Smooth muscle cell (in vitro differentiated cells): ENCODE measurements at regions not wholly inside any gene's neighbourhood (a gene's known extent, or its start where the extent isn't known, plus 50 kb on each side); places are given as distances from the start of the nearest gene placed in this dataset.

ENCODE experiments used
- DNase-seq: peaks from one replicate; lab custom pipeline; 2025; ENCODE audit not compliant: unreplicated experiment; lab: John Stamatoyannopoulos, UW
- H2AFZ ChIP-seq: fragments of 200-600 bp; sonication (generic); 2 replicates; pipeline ENCODE4 v1.6.0; 2016; ENCODE audit warnings: antibody characterized with exemption, low read depth, mild to moderate bottlenecking
- H3F3A ChIP-seq: fragments of 200-600 bp; sonication (generic); 2 replicates; pipeline ENCODE4 v1.6.0; 2017; ENCODE audit warnings: antibody characterized with exemption, low read depth
- H3K27ac ChIP-seq: fragments of 200-600 bp; sonication (generic); 2 replicates; pipeline ENCODE4 v1.5.1; 2016; ENCODE audit warnings: low read depth, mild to moderate bottlenecking
- H3K27me3 ChIP-seq: fragments of 200-600 bp; sonication (generic); 2 replicates; pipeline ENCODE4 v1.6.1; 2016; ENCODE audit warnings: low read depth, mild to moderate bottlenecking
- H3K36me3 ChIP-seq: fragments of 200-600 bp; sonication (generic); 2 replicates; pipeline ENCODE4 v1.5.1; 2016; ENCODE audit warnings: low read depth
- H3K4me1 ChIP-seq: fragments of 200-600 bp; sonication (generic); 2 replicates; pipeline ENCODE4 v1.5.1; 2016; ENCODE audit warnings: low read depth
- H3K4me2 ChIP-seq: fragments of 200-600 bp; sonication (generic); 2 replicates; pipeline ENCODE4 v1.6.0; 2016; ENCODE audit warnings: mild to moderate bottlenecking
- H3K4me3 ChIP-seq: fragments of 200-600 bp; sonication (generic); 2 replicates; pipeline ENCODE4 v1.5.1; 2016; ENCODE audit warnings: mild to moderate bottlenecking
- H3K79me2 ChIP-seq: fragments of 200-600 bp; sonication (generic); 2 replicates; pipeline ENCODE4 v1.6.0; 2016; ENCODE audit warnings: low read depth, mild to moderate bottlenecking
- H3K9ac ChIP-seq: fragments of 200-600 bp; sonication (generic); 2 replicates; pipeline ENCODE4 v1.6.0; 2016; ENCODE audit warnings: low read depth
- H3K9me3 ChIP-seq: fragments of 200-600 bp; sonication (generic); replicated peaks from 2 replicates; pipeline ENCODE4 v1.5.1; 2016; ENCODE audit warnings: low read depth
- H4K20me1 ChIP-seq: fragments of 200-600 bp; sonication (generic); 2 replicates; pipeline ENCODE4 v1.6.0; 2016; ENCODE audit warnings: low read depth
- CTCF ChIP-seq: fragments of 200-600 bp; sonication (generic); IDR thresholded peaks from 2 replicates; pipeline ENCODE4 v1.5.1; 2017; ENCODE audit warnings: borderline replicate concordance, mild to moderate bottlenecking, antibody characterized with exemption; ENCODE audit not compliant: insufficient read depth, poor library complexity, severe bottlenecking
- WGBS: methylation state at CpG from one replicate; pipeline ENCODE4 v1.1.7; 2016; ENCODE audit warnings: low lambda C conversion rate; 5-methylcytosine and 5-hydroxymethylcytosine counted together

- Histone ChIP-seq H3F3A (no peaks in the 10 kb centered on the region), H3K4me3 (no peak overlapping the region), H3K79me2 (no peaks in the 10 kb centered on the region), H3K36me3 (no peaks in the 10 kb centered on the region), H3K4me2 (no peak overlapping the region), H3K9ac (no peak overlapping the region), H2AFZ (no peak overlapping the region), H3K27me3 (no peaks in the 10 kb centered on the region), H3K27ac (no peak overlapping the region), H3K9me3 (no peaks in the 10 kb centered on the region), H4K20me1 (no peaks in the 10 kb centered on the region), H3K4me1 (no peaks in the 10 kb centered on the region)
- TF ChIP-seq CTCF: no peak
- no peak for DNase-seq
These were observed 1461.0 kb downstream of the AMY1C start for GRCh38 chr1:105210747-105211146.

GRCh38 chr1:105231378-105231777 is 1481.7 kb downstream of the AMY1C start:
- no peak overlapping the region for H3K4me3 ChIP-seq
- no peaks in the 10 kb centered on the region for H3K4me1 ChIP-seq
- TF ChIP-seq CTCF: no peak
- H4K20me1 ChIP-seq: no peaks in the 10 kb centered on the region
- H3K9ac ChIP-seq: no peak overlapping the region
- no peaks in the 10 kb centered on the region for H3F3A ChIP-seq
- H2AFZ ChIP-seq: no peak overlapping the region
- WGBS: 41% methylated on average over 1 of the region's 1 CpG
- DNase-seq: no peak
- no peak overlapping the region for H3K27ac ChIP-seq
- H3K36me3 ChIP-seq: no peaks in the 10 kb centered on the region
- no peak overlapping the region for H3K4me2 ChIP-seq
- H3K27me3 ChIP-seq: no peaks in the 10 kb centered on the region
- no peaks in the 10 kb centered on the region for H3K9me3 ChIP-seq
- H3K79me2 ChIP-seq: no peaks in the 10 kb centered on the region

- no peak for DNase-seq
- Histone ChIP-seq H3K4me2 (no peak overlapping the region), H4K20me1 (no peaks in the 10 kb centered on the region), H3F3A (no peaks in the 10 kb centered on the region), H2AFZ (no peak overlapping the region), H3K9me3 (no peaks in the 10 kb centered on the region), H3K79me2 (no peaks in the 10 kb centered on the region), H3K27ac (no peak overlapping the region), H3K9ac (no peak overlapping the region), H3K4me3 (no peak overlapping the region), H3K4me1 (no peaks in the 10 kb centered on the region), H3K27me3 (no peaks in the 10 kb centered on the region), H3K36me3 (no peaks in the 10 kb centered on the region)
- TF ChIP-seq CTCF: no peak
- 91% methylated on average over 7 of the region's 7 CpGs for WGBS
These were observed 1493.7 kb downstream of the AMY1C start for GRCh38 chr1:105243411-105243810.

- DNase-seq: no peak
- no peaks in the 10 kb centered on the region for H3K36me3 ChIP-seq
- no peaks in the 10 kb centered on the region for H3K27me3 ChIP-seq
- no peaks in the 10 kb centered on the region for H4K20me1 ChIP-seq
- H3F3A ChIP-seq: no peaks in the 10 kb centered on the region
- H3K9me3 ChIP-seq: no peaks in the 10 kb centered on the region
- H3K4me2 ChIP-seq: no peak overlapping the region
- no peaks in the 10 kb centered on the region for H3K4me1 ChIP-seq
- no peak for TF ChIP-seq CTCF
- H3K9ac ChIP-seq: no peak overlapping the region
- H3K27ac ChIP-seq: no peak overlapping the region
- WGBS: 52% methylated on average over 1 of the region's 1 CpG
- no peak overlapping the region for H2AFZ ChIP-seq
- H3K79me2 ChIP-seq: no peaks in the 10 kb centered on the region
- no peak overlapping the region for H3K4me3 ChIP-seq
These were observed 1494.3 kb downstream of the AMY1C start for GRCh38 chr1:105243969-105244368.
